ENCODE measurements at regions not wholly inside any gene's neighbourhood (a gene's known extent, or its start where the extent isn't known, plus 50 kb on each side); places are given as distances from the start of the nearest gene placed in this dataset.
"Not testable (repeated sequence)": the region's sequence is repeated elsewhere in the genome, so short reads cannot be mapped to it uniquely, and the experiment has no call there.

DNA sequence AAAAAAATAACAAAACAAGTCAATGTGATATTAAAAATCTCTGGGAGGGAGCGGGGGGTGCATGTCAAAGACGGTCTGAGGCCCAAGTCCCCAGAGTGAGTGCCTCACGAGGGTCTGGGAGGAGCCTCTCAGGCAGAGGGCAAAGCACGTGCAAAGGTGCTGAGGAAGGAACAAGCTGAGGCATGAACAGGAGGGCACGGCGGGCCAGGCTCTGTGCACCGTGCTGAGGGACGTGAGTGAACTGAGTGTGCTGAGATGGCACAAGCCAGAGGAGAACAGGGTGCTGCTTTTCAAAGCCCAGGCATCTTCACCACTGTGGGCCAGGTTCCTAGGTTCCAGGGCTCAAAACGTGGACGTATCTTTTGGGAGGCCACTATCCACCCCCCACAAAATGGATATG, 142.1 kb upstream of the PHACTR3 start:
- DNase-seq (ENCODE audit: low spot score), result no peak

- no peak for DNase-seq (ENCODE audit: low spot score)
Measured at GRCh38 chr20:59463541-59463940, 140.8 kb upstream of the PHACTR3 start.

DNA sequence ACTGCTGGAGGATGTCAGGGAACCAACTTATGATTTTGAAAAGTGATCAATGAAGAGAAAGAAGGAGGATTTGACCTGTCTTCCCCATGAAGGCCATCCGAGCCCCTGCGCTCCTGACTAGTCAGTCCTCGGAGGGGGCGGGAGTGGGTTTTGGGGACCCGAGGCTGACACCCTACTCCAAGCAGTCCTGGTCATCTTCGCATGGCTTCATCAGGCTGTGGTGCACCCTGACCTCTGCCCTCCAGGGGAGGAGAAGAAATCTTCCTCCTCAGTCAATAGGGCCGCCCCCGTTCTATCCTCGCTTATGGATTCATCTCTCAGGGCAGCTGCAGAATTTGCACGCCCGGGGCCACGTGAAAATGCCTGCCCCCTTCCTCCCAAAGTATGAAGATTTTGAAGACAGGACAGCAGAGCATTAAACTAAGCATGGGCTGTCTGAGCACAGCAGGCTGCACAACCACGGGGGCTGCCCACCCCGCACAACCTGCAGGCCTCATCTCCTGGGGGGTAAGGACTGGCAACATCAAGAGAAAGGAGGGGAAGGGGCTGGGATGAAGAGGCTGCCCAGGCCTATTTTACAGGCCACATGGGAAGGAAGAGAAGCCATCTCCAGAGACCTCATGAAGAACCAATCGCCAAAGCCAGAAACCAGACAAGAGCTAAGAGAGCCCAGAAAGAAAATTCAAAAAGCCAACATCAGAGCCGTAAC, 138.1 kb upstream of the PHACTR3 start:
- DNase-seq (ENCODE audit: low spot score), result no peak

GRCh38 chr20:59468831-59469230, 135.5 kb upstream of the PHACTR3 start:
- no peak for DNase-seq (ENCODE audit: low spot score)

DNA sequence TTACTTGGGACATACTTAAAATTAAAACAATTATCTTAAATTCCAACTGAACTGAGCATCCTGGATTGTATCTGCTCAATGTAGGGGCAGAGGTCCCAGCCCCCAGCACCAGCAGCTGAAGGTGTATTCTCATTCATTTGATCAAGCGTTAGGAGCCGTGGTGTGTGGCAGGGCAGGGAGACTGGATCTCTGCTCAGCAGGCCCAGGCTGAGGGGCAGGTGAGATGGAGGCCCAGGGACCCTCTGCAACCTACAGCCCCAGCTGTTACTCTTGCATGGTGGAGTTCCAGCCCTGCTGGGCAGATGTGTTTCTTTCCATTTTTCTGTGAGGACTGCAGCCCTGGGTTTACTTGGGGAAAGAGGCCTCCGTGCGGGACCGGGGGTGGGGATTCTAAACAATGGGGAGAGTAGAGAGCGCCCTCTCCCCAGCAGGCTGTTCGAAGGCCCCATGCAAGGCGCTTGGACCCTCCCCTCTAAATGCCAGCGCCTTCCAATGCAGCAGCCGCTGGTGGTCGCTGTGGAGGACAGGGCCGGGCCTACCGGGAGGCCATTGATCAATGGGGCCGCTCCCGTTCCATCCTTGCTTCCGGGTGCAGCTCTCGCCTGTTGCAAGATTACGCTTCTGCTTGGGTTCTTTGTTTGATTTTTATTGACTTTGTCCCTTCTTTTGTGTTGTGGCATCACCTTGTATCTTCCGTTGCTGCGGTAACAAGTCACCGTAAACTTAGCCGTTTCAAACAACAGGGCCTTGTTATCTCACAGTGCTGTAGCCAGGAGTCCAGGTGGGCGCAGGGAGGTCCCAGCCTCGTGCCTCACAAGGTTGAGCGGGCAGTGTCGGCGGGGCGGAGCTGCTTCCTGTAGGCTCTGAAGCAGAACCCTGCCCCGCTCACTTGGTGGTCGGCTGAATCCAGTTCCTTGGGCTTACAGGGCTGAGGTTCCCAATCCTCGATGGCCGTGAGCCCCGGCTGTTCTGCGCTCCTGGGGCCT, 134.8 kb upstream of the PHACTR3 start:
- DNase-seq (ENCODE audit: low spot score), result no peak

GRCh38 chr20:59470521-59470920, 133.8 kb upstream of the PHACTR3 start:
- DNase-seq (ENCODE audit: low spot score), result no peak

- no peak for DNase-seq (ENCODE audit: low spot score)
Measured at GRCh38 chr20:59471653-59472421, 132.5 kb upstream of the PHACTR3 start.

DNA sequence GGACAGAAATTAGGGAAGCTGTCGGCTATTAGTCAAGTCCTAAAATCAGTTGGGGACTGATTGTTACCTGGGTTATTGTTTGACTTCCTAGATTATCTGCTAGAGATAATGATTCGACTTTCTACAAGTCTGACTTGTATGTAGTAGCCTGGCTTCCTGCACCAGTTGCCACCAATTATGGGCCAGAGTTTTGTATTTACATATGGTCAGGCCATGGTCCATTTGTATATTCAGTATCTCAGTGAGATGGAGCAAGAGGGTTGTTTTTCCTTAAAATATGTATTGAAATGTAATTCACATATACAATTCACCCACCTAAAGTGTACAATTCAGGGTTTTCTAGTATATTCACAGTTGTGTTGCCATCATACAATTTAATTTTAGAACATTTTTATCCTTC, 130.6 kb upstream of the PHACTR3 start:
- DNase-seq (ENCODE audit: low spot score), result no peak

GRCh38 chr20:59481067-59481466, 123.3 kb upstream of the PHACTR3 start:
- no peak for DNase-seq (ENCODE audit: low spot score)

DNA sequence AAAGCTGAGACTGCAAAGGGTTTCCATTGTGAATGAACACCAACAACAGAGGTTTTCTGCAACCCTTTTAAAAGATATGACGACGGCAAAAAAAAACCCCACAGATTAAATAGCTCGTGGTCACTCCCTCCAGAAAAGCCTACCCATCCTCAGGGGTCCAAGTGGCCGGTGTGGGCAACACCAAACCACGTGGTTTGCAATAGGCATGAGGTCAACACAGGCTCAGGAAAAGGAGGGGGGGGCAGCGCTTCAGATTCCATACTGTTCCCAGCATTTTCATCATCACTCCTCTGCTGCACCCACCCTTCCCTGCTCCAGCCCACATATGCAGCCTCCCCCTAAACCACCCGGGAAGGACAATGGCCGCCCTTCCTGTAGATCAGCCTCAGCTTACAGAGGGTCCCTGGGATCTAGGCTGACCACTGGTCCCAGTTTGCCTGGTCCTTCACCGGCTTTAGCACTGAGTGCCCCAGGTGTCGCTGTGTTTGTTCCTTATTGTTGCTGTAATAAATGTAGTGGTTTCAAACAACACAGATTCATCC, 122.8 kb upstream of the PHACTR3 start:
- no peak for DNase-seq (ENCODE audit: low spot score)

- DNase-seq (ENCODE audit: low spot score), result no peak
Measured at GRCh38 chr20:59482351-59483187, 121.8 kb upstream of the PHACTR3 start.

DNA sequence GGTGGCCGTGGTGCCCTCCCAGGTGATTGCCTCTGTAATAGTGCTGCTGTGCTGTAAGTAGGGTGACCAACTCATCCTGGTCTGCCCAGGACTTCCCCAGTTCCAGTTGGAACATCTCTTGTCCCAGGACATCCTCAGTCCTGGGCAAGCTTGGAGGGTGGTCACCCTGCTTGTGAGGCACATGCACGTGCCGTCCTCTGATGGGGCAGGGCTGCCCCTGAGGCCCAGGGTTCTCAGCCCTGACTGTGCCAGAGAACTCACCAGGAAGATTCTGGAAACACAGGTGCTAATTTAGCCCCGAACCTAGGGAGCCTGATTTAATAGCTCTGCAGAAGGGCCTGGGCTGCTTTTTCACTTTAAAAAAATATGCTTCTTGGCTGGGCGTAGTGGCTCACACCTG, 120.9 kb upstream of the PHACTR3 start:
- no peak for DNase-seq (ENCODE audit: low spot score)

- no peak for DNase-seq (ENCODE audit: low spot score)
Measured at GRCh38 chr20:59484228-59484627, 120.1 kb upstream of the PHACTR3 start.

DNA sequence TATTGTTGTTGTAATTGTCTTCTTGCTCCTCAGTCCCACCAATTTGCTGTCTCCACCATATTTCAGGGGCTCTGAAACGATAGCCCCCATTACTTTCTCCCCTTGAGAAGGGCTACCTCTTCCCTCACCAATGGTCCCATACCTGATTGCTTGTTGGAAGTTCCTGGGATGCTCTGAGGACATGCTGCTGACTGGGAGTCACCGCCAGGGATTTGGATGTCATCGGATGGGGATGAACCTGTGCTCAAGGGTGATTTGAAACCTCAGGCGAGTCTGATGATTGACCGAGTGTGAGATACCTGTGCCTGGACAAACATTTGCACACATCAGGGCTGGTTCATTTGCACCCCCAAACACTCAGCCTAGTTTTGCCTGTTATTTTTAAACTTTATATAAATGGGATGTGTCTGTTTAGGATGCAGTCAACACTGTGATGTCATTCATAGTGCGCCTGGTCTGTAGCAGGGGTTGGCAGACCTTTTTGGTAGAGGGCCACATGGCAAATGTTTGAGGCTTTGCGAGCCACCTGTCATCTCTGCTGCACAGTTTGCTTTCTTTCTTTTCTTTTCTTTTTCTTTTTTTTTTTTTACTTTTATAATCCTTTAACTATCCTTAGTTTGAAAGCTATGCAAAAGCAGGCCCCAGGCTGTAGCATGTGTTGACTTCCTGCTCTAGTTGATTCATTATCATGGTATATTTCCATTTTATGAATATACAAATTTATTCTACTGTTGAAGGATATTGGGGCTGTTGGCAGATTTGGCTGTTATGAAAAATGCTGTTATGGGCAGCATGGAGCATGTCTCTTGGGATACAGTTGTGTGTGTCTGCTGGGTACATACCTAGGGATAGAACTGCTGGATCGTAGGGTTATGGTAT, 118.5 kb upstream of the PHACTR3 start:
- DNase-seq (ENCODE audit: low spot score), result no peak

GRCh38 chr20:59488459-59488858, 115.9 kb upstream of the PHACTR3 start:
- not testable (repeated sequence) for DNase-seq (ENCODE audit: low spot score)

- not testable (repeated sequence) for DNase-seq (ENCODE audit: low spot score)
Measured at GRCh38 chr20:59490196-59491004, 113.9 kb upstream of the PHACTR3 start.

DNA sequence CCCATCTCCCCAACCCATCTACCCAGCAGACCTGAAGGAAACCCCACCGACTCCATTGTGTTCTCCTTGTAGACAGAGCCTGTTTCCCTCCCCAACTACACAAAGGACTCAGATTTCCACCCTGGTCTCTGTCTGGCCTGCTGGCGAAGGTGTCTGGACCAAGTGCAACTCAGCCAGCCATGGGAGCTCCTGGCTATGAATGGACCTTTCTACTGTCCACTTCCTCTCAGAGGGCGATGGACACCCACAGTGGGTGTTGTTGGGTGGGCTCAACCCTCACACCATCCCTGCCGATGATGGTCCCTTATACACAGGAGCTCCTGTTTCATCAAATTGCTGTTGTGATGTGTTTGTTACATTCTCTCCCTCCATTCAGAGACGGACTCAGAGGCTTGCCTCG, 112.5 kb upstream of the PHACTR3 start:
- no peak for DNase-seq (ENCODE audit: low spot score)

GRCh38 chr20:59493926-59494325, 110.4 kb upstream of the PHACTR3 start:
- DNase-seq (ENCODE audit: low spot score), result no peak

GRCh38 chr20:59495166-59495565, 109.2 kb upstream of the PHACTR3 start:
- DNase-seq (ENCODE audit: low spot score), result no peak

All from AG08395 (cell line).